GM20000 (cell line): ENCODE measurements at regions not wholly inside any gene's neighbourhood (a gene's known extent, or its start where the extent isn't known, plus 50 kb on each side); places are given as distances from the start of the nearest gene placed in this dataset.
"Not testable (repeated sequence)": the region's sequence is repeated elsewhere in the genome, so short reads cannot be mapped to it uniquely, and the experiment has no call there.

Experiments used
- DNase-seq: peaks from one replicate; pipeline ENCODE4 v3.0.0; 2012; ENCODE audit warnings: low spot score
- CTCF ChIP-seq: IDR thresholded peaks from 2 replicates; pipeline ENCODE4 v1.5.1; 2012; ENCODE audit warnings: mild to moderate bottlenecking, control low read depth; ENCODE audit errors: extremely low read depth, missing control alignments

DNA sequence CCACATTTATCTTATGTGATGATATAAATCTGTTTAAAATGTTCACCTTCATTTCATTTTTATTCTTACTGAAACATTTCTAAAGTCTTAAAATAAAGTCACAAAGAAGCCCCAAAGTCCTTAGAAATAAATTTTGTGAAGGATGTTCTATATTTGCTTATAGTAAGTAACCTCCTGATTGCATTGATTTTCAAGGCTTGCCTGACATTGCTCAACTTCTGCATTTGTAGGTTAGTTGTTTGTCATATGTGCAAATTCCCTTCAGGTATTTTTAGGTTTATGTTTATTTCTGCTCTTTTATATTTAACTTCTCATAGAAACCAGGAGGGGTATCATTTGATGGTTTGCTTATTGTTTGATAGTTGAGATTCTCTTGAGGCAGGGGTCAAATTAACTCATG is 417.8 kb downstream of the ARL4A start:
- no peak for DNase-seq

DNA sequence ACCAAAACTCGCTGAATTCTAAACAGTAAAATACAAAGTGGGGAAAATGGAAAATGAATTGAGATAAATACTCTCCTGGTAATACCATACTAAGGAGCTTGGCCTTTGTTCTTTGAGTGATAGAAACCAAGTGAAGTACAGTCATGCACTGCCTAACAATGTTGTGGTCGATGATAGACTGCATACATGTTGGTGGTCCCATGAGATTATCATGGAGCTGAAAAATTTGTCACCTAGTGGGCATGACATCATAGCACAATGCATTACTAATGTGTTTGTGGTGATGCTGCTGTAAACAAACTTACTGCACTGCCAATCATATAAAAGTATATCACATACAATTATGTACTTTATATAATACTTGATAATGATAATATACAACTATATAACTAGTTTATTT is 419.1 kb downstream of the ARL4A start:
- TF ChIP-seq CTCF, result no peak
- DNase-seq, result no peak

More for the DNA sequence above, 417.8 kb downstream of the ARL4A start:
- no peak for TF ChIP-seq CTCF

GRCh38 chr7:13107291-13107690 is 419.9 kb downstream of the ARL4A start:
- DNase-seq, result no peak

DNA sequence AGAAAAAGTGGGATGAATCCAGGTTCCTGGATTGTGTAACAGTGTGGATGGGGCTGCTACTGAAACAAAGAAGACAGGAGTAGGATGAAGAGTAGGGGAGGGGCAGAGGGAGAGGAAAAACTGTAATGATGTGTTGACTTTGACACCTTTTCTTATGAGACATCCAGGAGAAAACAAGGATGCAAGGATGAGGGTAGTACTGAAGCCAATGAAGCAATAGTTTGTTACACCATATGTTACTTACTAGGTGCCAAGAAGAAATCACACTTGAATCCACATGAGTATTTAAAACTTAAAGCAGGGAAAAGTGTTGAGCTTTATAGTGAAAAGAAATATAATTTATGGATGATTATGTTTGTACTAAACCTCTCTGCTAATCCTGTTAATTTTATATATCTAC is 420.6 kb downstream of the ARL4A start:
- no peak for DNase-seq
- no peak for TF ChIP-seq CTCF

More at GRCh38 chr7:13107291-13107690, 419.9 kb downstream of the ARL4A start:
- no peak for TF ChIP-seq CTCF

DNA sequence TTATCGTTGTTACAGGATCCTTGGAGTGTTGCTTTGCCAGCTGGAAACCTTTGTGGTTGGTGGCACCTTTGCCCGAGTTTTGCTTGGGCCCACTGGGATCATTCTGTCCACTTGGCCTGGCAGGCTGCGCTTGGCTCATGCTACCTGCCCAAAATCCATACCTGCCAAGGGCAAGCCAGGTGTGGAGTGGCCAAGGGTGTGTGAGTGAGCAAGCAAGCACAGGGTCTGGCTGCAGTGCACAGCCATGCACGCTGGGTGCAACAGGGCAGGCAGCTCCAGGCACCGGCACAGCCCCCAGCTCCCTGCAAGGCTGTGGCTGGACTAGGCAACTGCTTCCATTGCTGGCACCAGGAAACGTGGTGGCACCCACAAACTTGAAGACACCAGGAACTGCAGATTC is 421.8 kb downstream of the ARL4A start:
- DNase-seq, result no peak
- TF ChIP-seq CTCF, result no peak

- TF ChIP-seq CTCF, result no peak
- no peak for DNase-seq
These were observed 422.7 kb downstream of the ARL4A start for GRCh38 chr7:13110107-13110506.

- no peak for DNase-seq
These were observed 423.8 kb downstream of the ARL4A start for GRCh38 chr7:13111230-13111629.

DNA sequence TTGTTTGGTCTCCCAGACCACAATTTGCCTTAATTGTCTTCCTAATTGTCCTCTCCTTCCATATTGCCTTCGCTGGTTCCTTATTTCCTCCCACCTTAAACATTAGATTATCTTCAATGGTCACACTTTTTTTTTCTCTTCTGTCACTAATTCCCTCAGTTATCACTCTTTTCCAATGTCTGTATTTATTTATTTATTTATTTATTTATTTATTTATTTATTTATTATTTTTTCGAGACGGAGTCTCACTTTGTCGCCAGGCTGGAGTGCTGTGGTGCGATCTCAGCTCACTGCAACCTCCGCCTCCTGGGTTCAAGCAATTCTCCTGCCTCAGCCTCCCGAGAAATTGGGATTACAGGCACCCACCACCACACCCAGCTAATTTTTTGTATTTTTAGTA is 426.8 kb downstream of the ARL4A start:
- DNase-seq, result not testable (repeated sequence)

More at GRCh38 chr7:13111230-13111629, 423.8 kb downstream of the ARL4A start:
- TF ChIP-seq CTCF, result no peak
